Endodermal cell (in vitro differentiated cells): ENCODE measurements at regions not wholly inside any gene's neighbourhood (a gene's known extent, or its start where the extent isn't known, plus 50 kb on each side); places are given as distances from the start of the nearest gene placed in this dataset.

Experiments
- DNase-seq: peaks from one replicate; pipeline ENCODE4 v3.0.0-alpha.2; 2017
- H3K27ac ChIP-seq: 2 replicates; pipeline ENCODE4 v1.5.1; 2013; ENCODE audit warnings: mild to moderate bottlenecking, low read depth, low read length, moderate library complexity
- H3K27me3 ChIP-seq: 2 replicates; pipeline ENCODE4 v1.6.1; 2013; ENCODE audit warnings: mild to moderate bottlenecking, low read length, moderate library complexity; ENCODE audit not compliant: insufficient read depth, control insufficient read depth, poor library complexity, severe bottlenecking
- H3K36me3 ChIP-seq: 2 replicates; pipeline ENCODE4 v1.7.0; 2013; ENCODE audit warnings: mild to moderate bottlenecking, low read length, moderate library complexity; ENCODE audit not compliant: control insufficient read depth, insufficient read depth
- H3K4me1 ChIP-seq: one replicate; pipeline ENCODE4 v1.7.0; 2013; ENCODE audit warnings: low read length; ENCODE audit not compliant: control insufficient read depth, insufficient read depth
- H3K4me3 ChIP-seq: 2 replicates; pipeline ENCODE4 v1.5.1; 2013; ENCODE audit warnings: mild to moderate bottlenecking, low read length, moderate library complexity
- H3K9ac ChIP-seq: 2 replicates; pipeline ENCODE4 v1.6.1; 2013; ENCODE audit warnings: mild to moderate bottlenecking, low read length, moderate library complexity; ENCODE audit not compliant: poor library complexity, severe bottlenecking; ENCODE audit errors: extremely low read depth
- H3K9me3 ChIP-seq: 2 replicates; pipeline ENCODE4 v1.6.1; 2013; ENCODE audit warnings: mild to moderate bottlenecking, low read length, moderate library complexity; ENCODE audit not compliant: control insufficient read depth
- H3K27ac Mint-ChIP-seq: 2 replicates; pipeline ENCODE4 v1.8.0; 2020; ENCODE audit warnings: mixed read lengths
- H3K27me3 Mint-ChIP-seq: 2 replicates; pipeline ENCODE4 v1.8.0; 2021; ENCODE audit warnings: mild to moderate bottlenecking, mixed read lengths; ENCODE audit not compliant: insufficient read depth
- H3K36me3 Mint-ChIP-seq: 2 replicates; pipeline ENCODE4 v1.8.0; 2020; ENCODE audit warnings: low read depth, mixed read lengths
- H3K4me1 Mint-ChIP-seq: 2 replicates; pipeline ENCODE4 v1.8.0; 2020; ENCODE audit warnings: mixed read lengths
- H3K4me3 Mint-ChIP-seq: 2 replicates; pipeline ENCODE4 v1.8.0; 2020; ENCODE audit warnings: mild to moderate bottlenecking, moderate library complexity, mixed read lengths
- H3K9me3 Mint-ChIP-seq: 2 replicates; pipeline ENCODE4 v1.8.0; 2020; ENCODE audit warnings: mild to moderate bottlenecking, mixed read lengths
- CTCF ChIP-seq: fragments of 200-600 bp; sonication (generic); conservative IDR thresholded peaks from 2 replicates; pipeline ENCODE4 v1.5.0; 2021; ENCODE audit warnings: antibody characterized with exemption, mild to moderate bottlenecking
- WGBS, 2 experiments: methylation state at CpG; one replicate each; pipeline versions ENCODE4 v1.1.5 to v1.1.7; 2013; ENCODE audit warnings: missing lambda C conversion rate in 2 of 2, mixed read lengths in 1 of 2; ENCODE audit not compliant: insufficient coverage in 1 of 2, insufficient read length in 1 of 2; 5-methylcytosine and 5-hydroxymethylcytosine counted together

- Histone ChIP-seq H3K4me3 (no peak overlapping the region), H3K9me3 (no peaks in the 10 kb centered on the region), H3K27me3 (no peaks in the 10 kb centered on the region), H3K36me3 (no peaks in the 10 kb centered on the region), H3K9ac (no peak overlapping the region), H3K4me1 (no peaks in the 10 kb centered on the region), H3K27ac (no peak overlapping the region)
- H3K4me1 Mint-ChIP-seq = no peaks in the 10 kb centered on the region
- no peak overlapping the region for H3K4me3 Mint-ChIP-seq
- no peak for DNase-seq
- H3K9me3 Mint-ChIP-seq = no peaks in the 10 kb centered on the region
- TF ChIP-seq CTCF = no peak
- H3K36me3 Mint-ChIP-seq = no peaks in the 10 kb centered on the region
- H3K27ac Mint-ChIP-seq = no peak overlapping the region
- peaks cover 3% of the 10 kb centered on the region for H3K27me3 Mint-ChIP-seq
Measured at GRCh38 chr21:36552434-36552785, 72.5 kb upstream of the CLDN14 start.

- no peak for DNase-seq
- no peak overlapping the region for H3K27ac ChIP-seq
- TF ChIP-seq CTCF = no peak
- Mint-ChIP-seq H3K4me3 (no peak overlapping the region), H3K4me1 (no peaks in the 10 kb centered on the region), H3K36me3 (no peaks in the 10 kb centered on the region), H3K27ac (no peak overlapping the region), H3K9me3 (no peaks in the 10 kb centered on the region), H3K27me3 (no peaks in the 10 kb centered on the region)
- H3K4me1 ChIP-seq = no peaks in the 10 kb centered on the region
- H3K4me3 ChIP-seq = no peak overlapping the region
- no peaks in the 10 kb centered on the region for H3K36me3 ChIP-seq
- no peaks in the 10 kb centered on the region for H3K9me3 ChIP-seq
- no peak overlapping the region for H3K9ac ChIP-seq
- H3K27me3 ChIP-seq = no peaks in the 10 kb centered on the region
- WGBS, 2 experiments = 81 to 100% methylated on average over 2 to 6 of the region's 6 CpGs
Measured at GRCh38 chr21:36553406-36553805, 73.5 kb upstream of the CLDN14 start.

- no peaks in the 10 kb centered on the region for H3K36me3 Mint-ChIP-seq
- H3K27me3 Mint-ChIP-seq = no peaks in the 10 kb centered on the region
- Histone ChIP-seq H3K9ac (no peak overlapping the region), H3K36me3 (no peaks in the 10 kb centered on the region), H3K27ac (no peak overlapping the region), H3K9me3 (no peaks in the 10 kb centered on the region), H3K27me3 (no peaks in the 10 kb centered on the region), H3K4me3 (no peak overlapping the region), H3K4me1 (no peaks in the 10 kb centered on the region)
- no peaks in the 10 kb centered on the region for H3K9me3 Mint-ChIP-seq
- 86 to 89% methylated on average over 14 to 15 of the region's 15 CpGs for WGBS, 2 experiments
- no peak overlapping the region for H3K4me3 Mint-ChIP-seq
- H3K27ac Mint-ChIP-seq = no peak overlapping the region
- no peak for TF ChIP-seq CTCF
- H3K4me1 Mint-ChIP-seq = no peaks in the 10 kb centered on the region
- DNase-seq = peak; percentile 64
Measured at GRCh38 chr21:36554411-36555157, 74.7 kb upstream of the CLDN14 start.
